Stimulated activated CD4-positive, alpha-beta T cell treated with anti-CD3 and anti-CD28 coated beads, Interleukin-1b, Interleukin-23, amount 100 ng/mL, for 1 hour (primary cell): ENCODE measurements at regions not wholly inside any gene's neighbourhood (a gene's known extent, or its start where the extent isn't known, plus 50 kb on each side); places are given as distances from the start of the nearest gene placed in this dataset.

Source experiments
- DNase-seq, 2 donors: peaks; one replicate each; pipeline ENCODE4 v3.0.0-alpha.2; 2020; ENCODE audit warnings: low read depth in 2 of 2

DNA sequence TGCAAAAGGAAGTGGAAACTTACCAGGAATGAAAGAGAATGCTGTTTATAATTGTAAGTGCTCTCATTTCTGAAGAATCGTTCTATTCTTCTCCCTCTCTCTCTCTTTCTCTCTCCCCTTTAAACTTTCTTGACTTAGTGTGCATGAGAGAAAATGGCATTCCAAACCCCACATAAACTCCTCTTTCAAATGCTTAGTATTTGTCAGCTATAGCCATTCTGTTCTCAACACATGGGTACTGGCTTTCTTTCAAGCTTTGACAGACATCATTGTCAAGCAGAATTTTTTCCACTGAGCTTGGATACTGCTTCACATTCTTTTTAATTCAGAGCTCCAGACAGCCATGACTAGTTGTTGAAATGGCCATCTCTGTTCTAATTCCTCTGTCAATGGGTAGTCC lies 51.1 kb upstream of the PREP start:
- no peak for DNase-seq

DNA sequence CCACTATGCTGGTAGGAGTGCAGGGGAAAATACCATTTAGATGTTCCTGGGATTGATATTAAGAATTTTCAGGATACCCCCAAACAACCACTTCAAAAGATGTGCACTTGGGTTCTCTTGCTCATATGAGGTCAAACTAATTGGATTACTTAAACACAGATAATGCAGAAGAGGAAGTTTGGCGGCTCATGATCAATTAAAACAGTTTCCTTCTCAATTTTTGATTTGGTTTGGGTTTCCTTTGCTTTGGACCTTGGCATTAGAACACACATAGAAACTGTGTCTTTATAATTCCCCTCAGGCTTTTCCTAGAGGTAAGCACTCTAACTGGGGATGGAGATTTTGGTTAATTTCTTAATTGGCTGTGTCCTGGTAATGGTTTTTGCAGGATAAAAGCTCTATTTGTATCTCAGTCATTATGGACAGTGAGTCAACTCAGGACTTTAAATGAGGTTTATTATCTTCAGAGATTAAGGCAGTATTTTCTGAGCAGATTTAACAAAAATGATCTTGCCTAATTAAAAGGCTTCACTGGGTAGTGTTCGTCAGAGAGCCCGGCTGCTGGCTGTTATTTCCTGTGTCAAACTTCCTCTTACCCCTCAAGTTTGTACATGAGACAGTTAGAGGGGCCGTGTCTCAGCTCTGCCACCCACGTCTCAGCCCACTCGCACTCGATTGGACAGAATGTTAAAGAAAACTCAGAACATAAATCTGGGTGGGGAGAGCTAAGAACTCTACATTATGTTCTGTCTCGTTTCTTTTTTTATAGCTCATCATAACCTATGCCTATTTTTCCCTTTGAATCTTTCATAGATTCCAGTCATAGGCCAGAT lies 50.3 kb upstream of the PREP start:
- no peak for DNase-seq
